ENCODE measurements at regions not wholly inside any gene's neighbourhood (a gene's known extent, or its start where the extent isn't known, plus 50 kb on each side); places are given as distances from the start of the nearest gene placed in this dataset.

GRCh38 chr2:83602753-83603152, 856.3 kb downstream of the SUCLG1 start:
- TF ChIP-seq CTCF (conservative IDR thresholded peaks at IDR 0.05 in 1 of 2, IDR thresholded peaks at IDR 0.05 in 1 of 2; ENCODE audit: low read depth in 1 of 2, low read length in 2 of 2) (no peak), EZH2 (IDR thresholded peaks at IDR 0.05; ENCODE audit: low read length, missing control alignments) (no peak)
- DNase-seq (ENCODE audit: low read depth in 2 of 2): no peak

GRCh38 chr2:83596592-83597282, 862.3 kb downstream of the SUCLG1 start:
- H3K27me3 ChIP-seq (ENCODE audit: control insufficient read depth, insufficient read depth, low read length): no peaks in the 10 kb centered on the region
- no peak overlapping the region for H3K4me3 ChIP-seq (replicated peaks in 1 of 4; ENCODE audit: control extremely low read depth in 1 of 4, insufficient read depth in 1 of 4, low read depth in 3 of 4, low read length in 4 of 4)
- no peaks in the 10 kb centered on the region for H4K20me1 ChIP-seq (ENCODE audit: control insufficient read depth, extremely low read depth, insufficient read depth, low read length)
- no peaks in the 10 kb centered on the region for H3K79me2 ChIP-seq (ENCODE audit: control insufficient read depth, insufficient read depth, low read length)
- H3K9ac ChIP-seq (ENCODE audit: insufficient read depth, low read length): no peak overlapping the region
- no peak for DNase-seq (ENCODE audit: low read depth in 2 of 2)
- no peak overlapping the region for H3K4me2 ChIP-seq (ENCODE audit: extremely low read depth, insufficient read depth, low read length)
- H3K27ac ChIP-seq (ENCODE audit: insufficient read depth, low read length): no peak overlapping the region
- H2AFZ ChIP-seq (ENCODE audit: low read length): no peak overlapping the region
- TF ChIP-seq EZH2 (IDR thresholded peaks at IDR 0.05; ENCODE audit: low read length, missing control alignments) (no peak), CTCF (conservative IDR thresholded peaks at IDR 0.05 in 1 of 2, IDR thresholded peaks at IDR 0.05 in 1 of 2; ENCODE audit: low read depth in 1 of 2, low read length in 2 of 2) (no peak)
- H3K4me1 ChIP-seq (ENCODE audit: control insufficient read depth, extremely low read depth, insufficient read depth, low read length): no peaks in the 10 kb centered on the region
- H3K36me3 ChIP-seq (ENCODE audit: control insufficient read depth, insufficient read depth, low read length): no peaks in the 10 kb centered on the region
- no peaks in the 10 kb centered on the region for H3K9me3 ChIP-seq (ENCODE audit: control insufficient read depth, insufficient read depth, low read depth, low read length)

More at GRCh38 chr2:83602753-83603152, 856.3 kb downstream of the SUCLG1 start:
- H3K36me3 ChIP-seq (ENCODE audit: control insufficient read depth, insufficient read depth, low read length): no peaks in the 10 kb centered on the region
- no peaks in the 10 kb centered on the region for H3K4me1 ChIP-seq (ENCODE audit: control insufficient read depth, extremely low read depth, insufficient read depth, low read length)
- no peak overlapping the region for H2AFZ ChIP-seq (ENCODE audit: low read length)
- no peak overlapping the region for H3K4me2 ChIP-seq (ENCODE audit: extremely low read depth, insufficient read depth, low read length)
- H3K27me3 ChIP-seq (ENCODE audit: control insufficient read depth, insufficient read depth, low read length): no peaks in the 10 kb centered on the region
- no peaks in the 10 kb centered on the region for H4K20me1 ChIP-seq (ENCODE audit: control insufficient read depth, extremely low read depth, insufficient read depth, low read length)
- no peaks in the 10 kb centered on the region for H3K9me3 ChIP-seq (ENCODE audit: control insufficient read depth, insufficient read depth, low read depth, low read length)
- no peak overlapping the region for H3K9ac ChIP-seq (ENCODE audit: insufficient read depth, low read length)
- no peaks in the 10 kb centered on the region for H3K79me2 ChIP-seq (ENCODE audit: control insufficient read depth, insufficient read depth, low read length)
- no peak overlapping the region for H3K27ac ChIP-seq (ENCODE audit: insufficient read depth, low read length)
- H3K4me3 ChIP-seq (replicated peaks in 1 of 4; ENCODE audit: control extremely low read depth in 1 of 4, insufficient read depth in 1 of 4, low read depth in 3 of 4, low read length in 4 of 4): no peak overlapping the region

- Histone ChIP-seq H3K27me3 (ENCODE audit: control insufficient read depth, insufficient read depth, low read length) (no peaks in the 10 kb centered on the region), H3K4me1 (ENCODE audit: control insufficient read depth, extremely low read depth, insufficient read depth, low read length) (no peaks in the 10 kb centered on the region), H3K9ac (ENCODE audit: insufficient read depth, low read length) (no peak overlapping the region), H3K9me3 (ENCODE audit: control insufficient read depth, insufficient read depth, low read depth, low read length) (no peaks in the 10 kb centered on the region), H3K79me2 (ENCODE audit: control insufficient read depth, insufficient read depth, low read length) (no peaks in the 10 kb centered on the region), H3K27ac (ENCODE audit: insufficient read depth, low read length) (no peak overlapping the region), H2AFZ (ENCODE audit: low read length) (no peak overlapping the region), H4K20me1 (ENCODE audit: control insufficient read depth, extremely low read depth, insufficient read depth, low read length) (no peaks in the 10 kb centered on the region), H3K4me2 (ENCODE audit: extremely low read depth, insufficient read depth, low read length) (no peak overlapping the region), H3K4me3 (replicated peaks in 1 of 4; ENCODE audit: control extremely low read depth in 1 of 4, insufficient read depth in 1 of 4, low read depth in 3 of 4, low read length in 4 of 4) (no peak overlapping the region), H3K36me3 (ENCODE audit: control insufficient read depth, insufficient read depth, low read length) (no peaks in the 10 kb centered on the region)
- DNase-seq (ENCODE audit: low read depth in 2 of 2): no peak
- no peak for TF ChIP-seq CTCF (conservative IDR thresholded peaks at IDR 0.05 in 1 of 2, IDR thresholded peaks at IDR 0.05 in 1 of 2; ENCODE audit: low read depth in 1 of 2, low read length in 2 of 2)
- no peak for TF ChIP-seq EZH2 (IDR thresholded peaks at IDR 0.05; ENCODE audit: low read length, missing control alignments)
Observed at GRCh38 chr2:83595926-83596325, 863.2 kb downstream of the SUCLG1 start.

Data from fibroblast of lung (primary cell).